ENCODE measurements at regions not wholly inside any gene's neighbourhood (a gene's known extent, or its start where the extent isn't known, plus 50 kb on each side); places are given as distances from the start of the nearest gene placed in this dataset.

DNA sequence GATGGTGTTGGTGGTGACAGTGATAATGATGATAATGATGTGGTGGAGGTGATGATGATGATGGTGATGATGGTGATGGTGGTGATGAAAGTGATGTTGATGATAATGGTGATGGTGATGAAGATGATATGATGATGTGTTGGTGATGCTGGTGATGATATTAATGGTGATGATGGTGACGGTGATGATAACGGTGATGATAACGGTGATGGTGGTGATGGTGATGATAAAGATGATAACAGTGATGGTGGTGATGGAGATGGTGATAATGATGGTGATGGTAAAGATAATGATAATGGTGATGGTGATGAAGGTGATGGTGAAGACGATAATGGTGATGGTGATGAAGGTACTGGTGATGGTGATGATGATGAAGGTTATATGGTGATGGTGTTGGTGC, 76.6 kb downstream of the UNCX start:
- intact Hi-C loops (cut with DNase I): no loop called here
- no peaks in the 10 kb centered on the region for H3K27me3 ChIP-seq
- H3K4me1 ChIP-seq (ENCODE audit: insufficient read depth): no peaks in the 10 kb centered on the region
- no peak for DNase-seq
- no peak overlapping the region for H3K4me3 ChIP-seq
- no peak overlapping the region for H3K27ac ChIP-seq
- H3K36me3 ChIP-seq: no peaks in the 10 kb centered on the region
- WGBS, 3 donors: 95 to 98% (median 96%) methylated on average over 4 of the region's 4 CpGs
- H3K9me3 ChIP-seq: no peaks in the 10 kb centered on the region
- TF ChIP-seq, protein P1, sequence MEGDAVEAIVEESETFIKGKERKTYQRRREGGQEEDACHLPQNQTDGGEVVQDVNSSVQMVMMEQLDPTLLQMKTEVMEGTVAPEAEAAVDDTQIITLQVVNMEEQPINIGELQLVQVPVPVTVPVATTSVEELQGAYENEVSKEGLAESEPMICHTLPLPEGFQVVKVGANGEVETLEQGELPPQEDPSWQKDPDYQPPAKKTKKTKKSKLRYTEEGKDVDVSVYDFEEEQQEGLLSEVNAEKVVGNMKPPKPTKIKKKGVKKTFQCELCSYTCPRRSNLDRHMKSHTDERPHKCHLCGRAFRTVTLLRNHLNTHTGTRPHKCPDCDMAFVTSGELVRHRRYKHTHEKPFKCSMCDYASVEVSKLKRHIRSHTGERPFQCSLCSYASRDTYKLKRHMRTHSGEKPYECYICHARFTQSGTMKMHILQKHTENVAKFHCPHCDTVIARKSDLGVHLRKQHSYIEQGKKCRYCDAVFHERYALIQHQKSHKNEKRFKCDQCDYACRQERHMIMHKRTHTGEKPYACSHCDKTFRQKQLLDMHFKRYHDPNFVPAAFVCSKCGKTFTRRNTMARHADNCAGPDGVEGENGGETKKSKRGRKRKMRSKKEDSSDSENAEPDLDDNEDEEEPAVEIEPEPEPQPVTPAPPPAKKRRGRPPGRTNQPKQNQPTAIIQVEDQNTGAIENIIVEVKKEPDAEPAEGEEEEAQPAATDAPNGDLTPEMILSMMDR (IDR thresholded peaks at IDR 0.05): no peak
- TF ChIP-seq POLR2A (IDR thresholded peaks at IDR 0.05) (no peak), EP300 (IDR thresholded peaks at IDR 0.05) (no peak)

DNA sequence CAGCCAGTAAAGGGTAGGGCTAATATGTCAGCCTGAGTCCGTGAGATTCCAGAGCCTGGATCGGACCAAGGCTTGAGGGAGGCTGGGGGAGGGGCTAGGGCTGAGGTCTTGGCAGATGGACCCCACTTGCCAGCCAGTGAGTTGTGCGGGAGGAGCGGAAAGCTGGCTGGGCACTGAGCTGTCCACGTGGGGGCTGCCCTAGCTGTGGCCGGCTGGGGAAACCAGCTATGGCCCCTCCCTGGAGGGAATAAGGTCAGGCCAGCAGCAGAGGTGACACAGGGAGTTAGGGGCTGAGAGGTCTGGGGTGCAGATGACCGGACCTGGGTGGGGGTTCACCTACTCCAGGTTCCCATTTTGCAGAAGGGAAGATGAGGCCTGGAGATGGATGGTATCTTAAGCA, 77.3 kb downstream of the UNCX start:
- Histone ChIP-seq H3K36me3 (no peaks in the 10 kb centered on the region), H3K27me3 (no peaks in the 10 kb centered on the region), H3K4me1 (ENCODE audit: insufficient read depth) (no peaks in the 10 kb centered on the region), H3K27ac (no peak overlapping the region), H3K9me3 (no peaks in the 10 kb centered on the region), H3K4me3 (no peak overlapping the region)
- intact Hi-C loops (cut with DNase I): no loop called here
- TF ChIP-seq EP300 (IDR thresholded peaks at IDR 0.05): no peak
- TF ChIP-seq, protein P1 (IDR thresholded peaks at IDR 0.05): no peak
- no peak for TF ChIP-seq POLR2A (IDR thresholded peaks at IDR 0.05)
- DNase-seq: no peak
- WGBS, 3 donors: 65 to 82% (median 67%) methylated on average over 7 of the region's 7 CpGs

DNA sequence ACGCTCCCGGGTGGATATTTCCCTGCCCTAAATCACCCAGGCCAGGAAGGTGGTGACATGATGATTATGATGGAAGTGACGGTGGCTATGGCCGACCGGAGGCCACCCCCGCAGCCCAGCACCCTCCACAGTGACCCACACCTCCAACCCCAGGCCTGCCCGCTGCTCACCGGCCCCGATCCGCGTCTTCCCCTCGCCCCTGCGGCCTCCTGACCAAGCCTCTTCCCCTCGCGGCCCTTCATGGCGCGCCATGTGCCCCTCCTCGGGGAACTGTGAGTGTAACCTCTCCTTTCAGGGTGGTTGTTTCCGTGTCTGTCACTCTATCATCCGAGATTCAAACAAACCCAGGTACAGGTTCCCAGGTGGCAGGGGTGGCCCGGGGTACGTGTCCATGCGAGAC, 78.3 kb downstream of the UNCX start:
- TF ChIP-seq, protein P1 (IDR thresholded peaks at IDR 0.05): no peak
- TF ChIP-seq EP300 (IDR thresholded peaks at IDR 0.05) (no peak), POLR2A (IDR thresholded peaks at IDR 0.05) (no peak)
- H3K27ac ChIP-seq: no peak overlapping the region
- H3K36me3 ChIP-seq: no peaks in the 10 kb centered on the region
- H3K4me1 ChIP-seq (ENCODE audit: insufficient read depth): no peaks in the 10 kb centered on the region
- no peaks in the 10 kb centered on the region for H3K9me3 ChIP-seq
- no peak overlapping the region for H3K4me3 ChIP-seq
- WGBS, 3 donors: 60 to 76% (median 68%) methylated on average over 23 of the region's 23 CpGs
- intact Hi-C loops (cut with DNase I): no loop called here
- no peaks in the 10 kb centered on the region for H3K27me3 ChIP-seq
- no peak for DNase-seq

DNA sequence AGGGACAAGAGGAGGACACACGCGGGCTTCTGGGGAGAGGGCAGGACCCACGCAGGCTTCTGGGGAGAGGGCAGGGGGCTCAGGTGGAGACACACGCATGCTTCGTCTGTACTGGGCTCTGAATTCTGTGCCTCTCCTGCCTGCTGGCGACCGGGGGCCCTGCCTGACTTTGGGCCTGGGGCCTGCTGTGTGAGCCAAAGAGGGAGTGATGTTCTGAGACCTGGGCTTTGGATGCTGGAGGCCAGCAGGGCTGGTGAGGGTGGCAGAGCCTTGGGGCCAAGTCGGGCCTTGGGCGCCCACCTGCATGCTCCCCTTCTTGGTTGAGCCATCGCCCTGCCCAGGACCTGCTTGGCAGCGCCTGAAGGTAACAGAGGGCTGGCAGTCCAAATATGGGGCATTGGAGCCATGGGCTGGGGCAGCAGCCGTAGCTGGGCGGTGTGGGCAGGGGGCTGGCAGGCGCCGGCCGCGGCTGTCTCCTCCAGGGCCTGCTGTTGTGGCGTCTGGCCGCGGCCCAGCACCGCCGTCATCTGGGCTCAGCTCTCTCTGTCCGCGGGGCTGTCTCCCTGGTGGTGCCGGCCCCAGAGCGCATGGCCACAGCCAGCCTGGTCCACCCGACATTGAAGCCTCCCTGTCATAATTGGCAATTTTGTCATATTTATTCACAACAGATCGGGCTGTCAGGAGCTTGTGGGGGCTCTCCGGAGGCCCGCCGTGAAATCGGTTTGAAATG, 78.9 kb downstream of the UNCX start:
- H3K4me1 ChIP-seq (ENCODE audit: insufficient read depth): no peaks in the 10 kb centered on the region
- no peaks in the 10 kb centered on the region for H3K36me3 ChIP-seq
- no peaks in the 10 kb centered on the region for H3K9me3 ChIP-seq
- TF ChIP-seq, protein P1 (IDR thresholded peaks at IDR 0.05): no peak
- TF ChIP-seq EP300 (IDR thresholded peaks at IDR 0.05): no peak
- no peak for TF ChIP-seq POLR2A (IDR thresholded peaks at IDR 0.05)
- intact Hi-C loops (cut with DNase I): no loop called here
- H3K27me3 ChIP-seq: no peaks in the 10 kb centered on the region
- 84 to 87% (median 86%) methylated on average over 32 of the region's 32 CpGs for WGBS, 3 donors
- no peak overlapping the region for H3K4me3 ChIP-seq
- no peak for DNase-seq
- no peak overlapping the region for H3K27ac ChIP-seq

All from ovary (tissue), 7 donors.